NT2/D1 (cell line): ENCODE measurements at regions not wholly inside any gene's neighbourhood (a gene's known extent, or its start where the extent isn't known, plus 50 kb on each side); places are given as distances from the start of the nearest gene placed in this dataset.

Experiments
- SUZ12 ChIP-seq: IDR thresholded peaks from 2 replicates; pipeline ENCODE4 v1.6.1; 2011; ENCODE audit not compliant: insufficient read length, insufficient read depth; ENCODE audit errors: extremely low read depth
- YY1 ChIP-seq: IDR thresholded peaks from 2 replicates; pipeline ENCODE4 v1.6.1; 2011; ENCODE audit not compliant: insufficient read length, insufficient read depth

DNA sequence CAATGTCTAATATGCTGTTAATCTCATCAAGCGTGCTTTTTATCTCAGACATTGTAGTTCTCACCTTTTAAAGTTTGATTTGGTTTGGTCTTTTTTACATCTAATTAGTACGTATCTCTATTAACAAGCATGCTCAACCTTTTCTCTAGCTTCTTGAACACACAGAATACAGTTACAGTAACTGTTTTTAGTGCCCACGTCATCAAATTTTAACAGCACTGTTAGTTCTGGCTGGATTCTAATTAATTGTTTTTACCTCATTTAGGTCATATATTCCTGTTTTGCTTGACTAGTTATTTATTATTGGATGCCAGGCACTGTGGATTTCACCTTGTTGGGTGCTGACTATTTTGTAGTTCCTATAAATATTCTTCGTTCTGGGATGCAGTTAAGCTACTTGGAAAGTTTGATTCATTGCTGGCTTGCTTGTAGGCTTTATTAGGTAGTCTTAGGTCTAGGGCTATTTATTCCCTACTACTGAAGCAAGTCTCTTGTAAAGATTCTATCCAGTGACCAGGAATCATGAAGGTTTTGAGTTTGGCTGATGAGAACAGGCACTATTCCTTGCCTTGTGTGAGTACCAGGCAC is 263.0 kb downstream of the ETAA1 start:
- TF ChIP-seq SUZ12: no peak
- TF ChIP-seq YY1: no peak
